HG03097 (cell line): ENCODE measurements at regions not wholly inside any gene's neighbourhood (a gene's known extent, or its start where the extent isn't known, plus 50 kb on each side); places are given as distances from the start of the nearest gene placed in this dataset.

Experiments
- ATAC-seq: cut with Tn5 transposase; IDR thresholded peaks from one replicate; pipeline ENCODE4 v1.9.1; 2021; ENCODE audit not compliant: unreplicated experiment, low FRiP score

DNA sequence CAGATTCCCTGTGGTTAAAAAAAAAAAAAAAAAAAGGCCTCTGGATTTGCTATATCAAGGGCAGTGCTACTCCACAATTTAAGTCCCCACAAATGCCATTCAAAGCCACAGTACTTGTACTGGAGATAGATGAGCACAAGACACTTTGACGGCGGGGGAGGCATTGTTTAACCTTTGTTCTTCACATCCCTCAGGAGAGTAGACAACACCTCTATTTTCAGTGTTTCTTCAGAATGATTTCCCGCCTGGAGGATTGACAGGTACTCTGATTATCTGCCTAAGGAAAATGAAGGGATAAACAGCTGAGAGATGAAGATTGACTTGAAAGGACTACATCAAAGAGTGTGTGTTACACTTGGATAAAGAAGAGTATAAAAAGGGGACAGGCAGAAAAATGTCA is 58.7 kb downstream of the OTOL1 start:
- no peak for ATAC-seq

DNA sequence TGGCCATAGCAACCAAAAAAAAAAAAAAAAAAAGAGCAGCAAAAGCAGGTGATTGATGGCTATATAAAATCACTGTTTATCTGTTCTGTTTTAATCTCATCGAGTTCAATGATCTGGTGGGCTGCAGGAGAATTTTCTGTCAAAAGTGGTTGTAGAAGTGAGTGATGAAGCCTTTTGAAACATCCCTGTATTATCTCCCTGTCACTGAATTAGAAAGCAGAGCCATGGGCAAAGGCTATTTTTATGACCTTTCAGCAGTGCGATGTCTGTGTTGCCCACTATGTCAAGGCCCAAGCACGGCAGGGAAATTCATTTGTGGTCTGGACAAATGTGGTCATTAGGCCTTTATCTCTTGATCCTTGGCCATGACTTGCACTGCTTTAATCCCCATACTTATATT is 59.9 kb downstream of the OTOL1 start:
- no peak for ATAC-seq

DNA sequence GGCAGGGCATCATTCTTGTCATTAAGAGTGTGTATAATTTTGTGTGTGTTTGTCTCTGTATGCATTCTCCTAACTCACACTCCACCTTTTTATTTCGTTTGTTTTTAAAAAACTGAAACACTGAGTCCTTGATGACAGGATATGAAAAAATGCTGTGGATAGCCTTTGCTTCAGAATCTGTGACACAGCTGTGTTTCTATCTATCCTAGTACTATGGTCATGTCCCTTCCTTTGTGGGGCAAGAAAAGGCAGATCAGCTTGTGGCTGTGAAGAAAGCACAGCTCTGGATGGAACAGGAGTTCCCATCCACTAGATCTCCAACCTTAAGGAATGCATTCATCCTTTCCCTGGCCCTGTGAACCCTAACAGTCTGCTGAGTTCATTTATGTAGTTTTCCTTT is 60.3 kb downstream of the OTOL1 start:
- ATAC-seq: no peak

DNA sequence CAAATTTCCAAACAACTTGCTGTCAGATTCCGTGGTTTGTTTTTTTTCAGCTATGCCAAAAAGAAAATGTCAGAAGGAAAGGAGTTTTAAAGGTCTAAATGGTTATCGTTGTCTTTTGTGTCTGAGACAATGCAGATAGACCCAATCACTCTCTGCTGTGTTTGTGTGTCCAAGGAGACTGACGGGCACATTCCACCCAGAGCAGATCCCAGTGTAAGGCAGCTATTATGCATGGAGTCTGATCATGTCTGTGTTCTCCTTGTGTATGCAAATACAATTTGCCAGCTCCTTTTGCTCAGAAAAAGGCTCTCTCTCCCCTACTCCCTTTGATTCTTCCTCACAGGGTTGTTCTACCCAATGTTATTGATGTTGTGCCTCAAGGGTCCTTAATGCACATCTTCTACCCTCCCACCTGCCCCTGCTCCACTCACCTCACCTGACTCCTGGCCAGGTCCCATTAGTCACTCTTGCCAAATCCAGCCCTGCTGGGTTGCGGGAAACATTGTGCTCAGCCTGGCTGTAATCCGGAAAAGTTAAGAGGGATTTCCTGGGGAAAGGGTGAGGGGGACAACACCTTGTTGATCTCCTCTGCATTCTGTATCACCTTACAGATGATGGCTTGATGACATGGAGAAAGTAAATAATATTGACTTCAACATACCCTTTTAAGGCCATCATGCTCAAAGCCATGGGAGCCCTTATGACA is 61.0 kb downstream of the OTOL1 start:
- ATAC-seq: no peak

DNA sequence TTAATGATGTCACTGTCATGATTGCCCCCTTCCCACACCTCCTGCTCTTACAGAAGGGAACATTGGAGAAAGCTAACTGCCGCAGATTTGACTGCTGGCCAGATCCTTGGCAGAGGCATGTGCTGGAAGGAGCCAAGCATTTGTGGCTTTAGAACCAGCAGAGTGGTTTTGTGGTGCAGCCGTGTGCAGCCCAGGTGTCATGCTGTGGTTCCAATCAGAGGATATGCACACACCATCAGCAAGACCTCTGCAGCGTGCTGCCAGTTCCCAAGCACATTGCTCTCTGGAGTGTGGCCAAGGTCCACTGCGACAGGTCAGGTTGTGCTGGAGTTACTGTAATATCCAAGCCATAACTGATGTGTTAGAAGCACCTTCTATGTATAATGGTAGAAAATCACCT is 61.6 kb downstream of the OTOL1 start:
- ATAC-seq: no peak

DNA sequence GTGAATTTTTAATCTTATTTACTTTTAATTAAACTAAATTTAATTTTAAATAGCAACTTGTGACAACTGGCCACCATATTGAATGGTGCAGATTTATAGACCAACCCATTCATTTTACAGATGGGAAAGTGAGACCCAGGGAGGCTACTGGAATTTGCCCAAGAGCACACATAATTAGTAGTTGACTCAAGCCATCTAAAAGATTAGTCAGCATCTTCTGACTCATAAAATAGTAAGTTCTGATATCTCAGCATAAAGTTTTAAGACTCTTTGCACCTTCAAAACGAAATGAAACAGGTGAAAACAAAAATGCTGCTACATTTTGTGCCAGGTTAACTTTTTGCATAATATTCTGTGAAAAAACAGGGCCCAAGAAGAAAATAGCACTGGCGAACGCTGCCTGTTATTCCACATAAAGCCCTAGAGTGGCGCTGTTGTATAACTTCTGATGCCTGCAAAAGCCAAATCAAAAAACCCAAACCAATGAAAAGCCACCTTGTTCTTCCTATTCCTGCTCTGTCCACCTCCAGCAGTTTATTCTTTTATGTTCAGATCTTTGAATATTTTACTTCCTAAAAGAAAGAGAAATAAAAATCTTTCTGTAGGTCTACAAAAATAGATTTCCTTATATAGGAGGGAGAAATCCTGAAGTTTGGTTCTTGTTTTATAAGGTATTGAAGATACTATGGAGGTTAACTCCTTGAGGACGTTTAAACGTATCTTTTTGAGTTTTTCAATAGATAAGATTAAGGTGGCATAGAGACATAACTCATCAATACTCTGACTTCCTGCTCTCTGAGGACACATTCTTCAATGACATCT is 62.8 kb downstream of the OTOL1 start:
- no peak for ATAC-seq

DNA sequence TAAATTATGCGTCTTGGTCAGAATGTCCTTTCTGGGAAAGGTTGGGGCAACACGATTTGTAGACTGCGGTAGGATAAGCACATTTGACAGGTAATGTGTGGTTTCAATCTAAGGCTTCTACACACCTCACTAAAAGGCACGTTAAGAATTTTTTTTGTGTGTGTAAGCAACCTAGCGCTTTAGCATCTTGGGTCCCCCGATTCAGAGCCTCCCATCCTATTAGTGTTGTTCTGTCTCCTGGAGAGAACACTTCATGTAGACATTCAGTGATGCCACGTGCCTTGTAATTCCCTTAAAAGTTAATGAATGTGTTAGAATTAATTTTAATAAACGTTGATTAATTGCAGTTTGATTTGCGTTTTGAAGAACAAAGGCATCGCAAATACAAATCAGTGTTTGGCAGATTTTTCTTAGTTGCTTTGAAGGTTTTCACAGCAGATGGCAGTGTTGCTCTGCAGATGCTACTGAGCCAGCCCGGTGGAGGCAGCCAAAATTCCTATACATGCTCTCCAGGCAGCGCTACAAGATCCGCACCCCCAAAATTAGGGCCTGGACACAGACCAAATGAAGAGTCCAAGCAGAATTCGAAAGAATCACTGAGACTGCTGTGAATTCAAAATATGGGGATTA is 63.5 kb downstream of the OTOL1 start:
- ATAC-seq: no peak

DNA sequence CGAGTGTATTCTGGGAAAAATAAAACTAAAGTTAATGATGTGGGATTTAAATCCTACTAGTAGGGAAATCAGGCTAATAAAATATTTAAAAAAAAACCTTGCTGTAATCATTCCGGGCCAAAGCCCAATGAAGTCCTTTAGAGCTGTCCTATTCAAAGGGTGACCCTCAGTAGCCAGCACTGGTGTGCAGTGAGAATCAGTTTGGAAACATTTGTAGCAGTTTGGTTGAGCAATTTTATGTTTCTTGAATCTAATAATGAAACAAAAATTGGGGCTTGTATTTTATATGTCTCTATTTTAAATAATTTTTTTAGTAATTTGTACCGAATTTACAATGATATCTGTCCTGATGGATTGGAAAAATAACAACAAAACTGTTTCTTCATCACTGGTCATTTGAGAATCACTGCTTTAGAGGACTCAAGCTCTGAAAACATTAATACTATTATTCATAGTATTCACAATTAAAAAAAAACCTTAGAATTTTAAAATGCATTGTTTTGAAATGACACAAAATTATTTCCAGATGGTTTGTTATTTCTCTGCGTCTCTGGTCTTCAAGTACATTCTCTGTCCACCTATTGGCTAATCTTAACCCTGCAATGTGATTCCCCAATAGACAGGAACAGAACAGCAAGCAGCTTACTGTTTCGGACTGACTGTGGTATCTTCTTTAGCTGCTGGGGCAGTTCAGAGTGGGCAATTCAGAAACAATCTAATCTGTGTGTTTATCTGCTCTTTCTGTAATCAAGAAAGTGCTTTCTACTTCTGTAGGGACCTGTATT is 71.2 kb downstream of the OTOL1 start:
- ATAC-seq: no peak

DNA sequence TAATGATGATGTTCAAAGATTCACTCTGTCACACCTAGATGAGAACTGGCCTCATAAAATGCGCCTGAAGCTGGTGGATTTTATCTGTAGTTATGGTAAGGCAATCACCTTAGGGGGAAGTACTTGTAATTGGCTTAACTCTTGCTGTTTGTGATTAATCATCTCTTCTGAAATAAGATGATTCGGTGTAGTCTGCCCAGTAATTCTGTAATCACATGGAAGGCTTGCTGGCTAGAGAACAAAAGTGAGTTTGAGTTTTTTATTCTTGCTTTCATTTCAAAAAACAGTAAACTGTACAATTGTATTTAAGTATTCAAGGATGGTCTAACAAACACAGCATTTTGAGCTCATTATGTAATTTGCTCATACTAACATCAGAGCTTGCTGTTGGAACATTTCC is 72.1 kb downstream of the OTOL1 start:
- ATAC-seq: no peak

DNA sequence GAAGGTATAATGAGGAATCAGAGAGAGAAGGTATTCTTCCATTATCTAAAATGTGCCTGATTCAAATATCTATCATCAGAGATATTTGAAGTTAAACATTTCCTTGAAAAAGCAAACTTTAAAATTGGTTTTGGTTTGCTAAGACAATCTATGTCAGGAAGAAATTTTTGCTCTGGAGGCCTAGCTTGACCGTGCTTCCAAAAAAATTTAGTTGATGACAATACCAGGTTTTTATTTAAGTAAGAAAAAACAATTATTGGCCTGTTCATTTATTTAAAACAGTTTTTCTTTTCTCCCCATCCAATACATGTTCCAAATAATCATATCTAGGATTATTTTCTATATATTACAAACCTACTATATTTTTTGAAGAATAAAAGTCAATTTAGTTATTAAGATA is 75.3 kb downstream of the OTOL1 start:
- no peak for ATAC-seq

DNA sequence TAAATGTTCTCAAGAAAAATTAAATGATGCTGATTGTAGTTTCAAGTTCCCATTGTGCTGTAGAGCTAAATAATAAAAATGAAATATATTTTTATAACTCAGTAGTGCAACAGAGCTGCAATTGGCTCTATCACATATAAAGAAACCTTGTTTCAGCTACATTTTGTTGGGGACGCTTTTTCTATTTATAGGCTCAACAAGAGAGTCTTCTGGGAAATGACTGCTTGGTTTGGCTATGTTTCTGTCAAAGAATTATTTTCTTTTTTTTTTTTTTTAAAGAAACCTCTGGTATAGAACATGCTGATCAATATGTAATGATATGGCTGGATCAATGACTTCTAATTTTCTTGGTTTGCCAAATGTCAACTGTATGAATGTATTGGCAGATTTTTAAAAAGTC is 76.5 kb downstream of the OTOL1 start:
- no peak for ATAC-seq

DNA sequence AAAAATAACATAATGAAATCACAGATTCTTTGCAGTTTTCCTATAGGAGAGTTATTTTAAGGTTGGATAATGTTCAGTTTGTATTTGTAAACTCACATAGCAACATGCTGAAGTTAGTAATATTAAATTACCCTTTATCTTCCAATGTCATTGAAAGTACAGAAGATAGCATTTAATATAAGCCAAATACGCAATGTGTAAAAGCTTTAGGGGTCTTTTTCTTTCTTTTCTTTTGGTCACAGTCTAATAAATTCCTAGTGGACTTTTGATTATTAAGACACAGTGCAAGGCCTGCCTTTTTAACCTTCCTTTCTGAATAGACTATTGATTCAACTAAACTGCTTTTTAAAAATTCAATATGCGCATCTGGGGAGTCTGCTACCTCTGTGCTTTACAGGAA is 79.3 kb downstream of the OTOL1 start:
- ATAC-seq: no peak

DNA sequence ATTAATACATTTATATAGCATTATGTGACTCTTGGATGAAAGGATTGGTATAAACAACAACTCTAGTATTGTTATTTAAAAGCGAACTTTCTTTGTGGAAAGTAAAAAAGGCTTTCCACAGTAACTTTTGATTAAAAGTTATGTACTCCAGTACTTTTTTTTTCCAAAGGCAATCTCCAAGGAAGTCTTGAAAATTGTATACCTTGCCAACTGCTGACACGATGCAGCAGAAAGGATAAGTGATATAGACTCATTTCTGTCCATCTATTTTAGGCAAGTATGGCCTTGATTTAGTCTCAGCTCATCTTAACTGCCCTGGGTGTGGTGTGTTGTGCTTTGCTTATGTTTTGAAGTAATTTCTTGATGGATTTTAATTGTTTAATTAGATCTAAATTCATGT is 79.7 kb downstream of the OTOL1 start:
- ATAC-seq: no peak

DNA sequence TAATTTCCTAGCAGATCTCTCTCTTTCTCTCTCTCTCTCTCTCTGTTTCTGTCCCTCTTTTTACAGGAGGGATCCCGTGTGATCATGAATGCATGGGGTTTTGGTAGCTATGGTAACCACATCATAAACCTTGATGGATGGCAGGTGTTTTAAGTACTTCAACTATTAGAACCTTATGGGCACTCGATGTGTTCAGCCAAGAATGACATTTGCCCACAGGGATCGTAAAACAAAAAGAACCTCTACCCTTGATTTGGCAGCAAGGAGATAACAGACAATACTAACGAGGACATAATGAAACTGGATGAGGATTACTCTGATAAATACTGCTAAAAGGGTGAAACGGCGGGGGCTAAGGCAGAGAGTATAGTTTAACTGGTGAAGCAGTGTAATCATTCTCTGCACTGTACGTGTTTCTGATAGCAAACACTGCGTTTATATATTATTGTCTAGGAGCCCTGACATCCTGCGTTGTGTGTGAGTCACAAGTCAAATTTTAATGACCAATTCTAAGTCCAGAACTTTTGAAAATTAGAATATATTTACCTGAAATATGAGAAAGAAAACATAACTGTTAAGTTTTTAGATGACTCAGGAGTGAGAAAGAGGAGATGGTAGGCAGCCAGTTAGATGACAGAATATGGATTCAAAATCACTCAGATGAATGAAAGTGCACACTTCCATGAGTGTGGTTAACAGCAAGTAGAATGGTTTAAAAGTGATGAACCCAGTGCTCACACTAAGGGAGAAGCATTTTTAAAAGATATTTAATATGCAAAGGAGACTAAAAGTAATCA is 80.3 kb downstream of the OTOL1 start:
- no peak for ATAC-seq

DNA sequence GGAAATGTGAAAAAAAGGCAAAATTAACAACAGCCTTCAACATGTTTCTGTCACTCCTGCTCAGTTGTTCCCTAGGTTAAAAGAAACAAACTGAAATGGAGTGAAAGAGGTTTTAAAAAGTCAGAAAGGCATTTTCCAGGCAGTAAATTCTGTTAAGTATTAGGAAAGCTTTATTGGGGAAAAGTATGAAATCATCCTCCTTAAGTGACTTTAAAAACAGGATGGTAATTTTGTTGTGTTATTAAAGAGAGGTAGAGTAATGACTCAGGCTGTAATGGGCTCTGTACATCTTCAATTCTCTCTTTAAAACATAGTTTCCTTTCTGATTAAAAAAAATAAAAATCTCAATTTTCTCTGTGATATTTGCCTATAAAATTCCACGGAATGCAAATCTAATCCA is 81.1 kb downstream of the OTOL1 start:
- ATAC-seq: no peak

DNA sequence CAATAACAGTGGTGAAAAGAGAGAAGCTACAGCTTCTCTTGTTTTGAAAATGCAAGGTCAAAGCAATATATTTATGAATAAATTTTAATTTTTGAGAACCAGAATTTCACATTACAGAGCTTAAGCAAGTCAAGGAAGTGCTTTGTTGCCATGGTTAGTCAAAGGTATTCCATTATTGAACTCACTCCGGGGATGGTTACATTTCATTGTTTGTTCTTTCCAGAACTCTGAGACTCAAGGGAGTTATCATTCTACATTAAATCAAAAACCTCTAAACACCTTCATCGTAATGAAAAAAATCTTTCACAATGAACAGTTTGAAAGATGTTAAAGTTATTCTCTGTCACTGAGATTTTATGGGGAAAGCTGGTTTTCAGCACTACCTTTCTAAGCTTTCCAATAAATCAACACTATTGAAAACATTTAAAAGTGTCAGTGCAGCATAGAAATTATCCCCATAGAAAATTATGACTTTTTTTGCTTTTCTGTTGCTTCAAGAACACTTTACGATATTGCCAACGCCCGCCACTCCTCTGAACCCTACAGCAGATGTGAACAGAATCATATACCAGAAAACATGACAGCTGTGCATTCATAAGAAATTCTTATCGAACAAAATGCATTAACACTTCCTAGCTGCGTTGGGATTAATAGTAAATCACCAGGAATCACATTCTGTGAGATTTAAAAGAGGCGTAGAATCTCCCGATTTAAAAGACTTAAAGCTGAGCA is 83.0 kb downstream of the OTOL1 start:
- ATAC-seq: no peak

DNA sequence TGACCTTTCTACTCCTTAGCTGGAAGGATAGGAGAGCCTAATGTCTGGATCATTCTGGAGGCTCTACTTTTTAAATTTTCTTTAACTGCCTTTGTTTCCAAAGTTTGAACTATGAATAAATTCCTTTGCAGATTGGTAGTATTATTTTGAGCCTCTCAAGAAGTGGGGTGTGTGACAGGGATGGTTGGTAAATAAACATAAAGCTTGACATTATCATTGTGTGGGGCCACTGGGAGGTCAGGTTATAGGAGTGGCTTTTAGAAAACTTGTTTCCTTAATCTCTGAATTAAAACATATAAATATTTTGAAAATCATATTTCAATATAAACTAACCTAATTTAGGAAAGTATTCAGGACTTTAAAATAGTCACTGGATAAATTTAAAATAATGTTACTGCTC is 89.3 kb downstream of the OTOL1 start:
- no peak for ATAC-seq

DNA sequence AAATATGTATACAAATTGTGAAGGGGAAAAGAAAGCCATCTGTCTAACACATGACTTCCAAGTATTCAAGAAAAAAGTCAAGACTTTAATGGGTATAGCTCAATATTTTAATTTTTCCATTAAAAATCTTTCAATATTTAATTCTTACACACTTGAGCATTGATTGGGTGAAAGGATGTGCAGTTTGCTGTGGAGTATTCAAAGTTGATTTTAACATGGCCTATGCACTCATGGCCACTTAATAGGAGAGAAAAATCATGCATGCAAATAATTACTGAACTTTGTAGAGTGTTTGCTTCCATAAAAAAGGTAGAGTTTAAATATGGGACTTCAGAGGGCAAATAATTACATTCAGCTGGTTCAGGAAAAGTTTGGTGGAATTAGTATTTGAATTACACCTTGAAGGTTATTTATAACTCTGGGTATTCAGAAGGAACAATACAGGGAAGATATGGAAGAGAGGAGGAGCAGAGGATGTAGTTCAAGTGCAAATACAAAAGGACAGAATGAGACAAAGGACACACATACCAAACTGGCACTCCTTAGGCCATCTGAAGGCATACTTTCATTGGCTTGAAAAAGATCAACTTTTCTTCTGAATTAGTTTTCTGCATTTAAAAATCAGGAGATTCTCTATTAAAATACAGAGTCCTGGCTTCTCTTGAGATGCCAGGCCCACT is 90.1 kb downstream of the OTOL1 start:
- ATAC-seq: no peak

DNA sequence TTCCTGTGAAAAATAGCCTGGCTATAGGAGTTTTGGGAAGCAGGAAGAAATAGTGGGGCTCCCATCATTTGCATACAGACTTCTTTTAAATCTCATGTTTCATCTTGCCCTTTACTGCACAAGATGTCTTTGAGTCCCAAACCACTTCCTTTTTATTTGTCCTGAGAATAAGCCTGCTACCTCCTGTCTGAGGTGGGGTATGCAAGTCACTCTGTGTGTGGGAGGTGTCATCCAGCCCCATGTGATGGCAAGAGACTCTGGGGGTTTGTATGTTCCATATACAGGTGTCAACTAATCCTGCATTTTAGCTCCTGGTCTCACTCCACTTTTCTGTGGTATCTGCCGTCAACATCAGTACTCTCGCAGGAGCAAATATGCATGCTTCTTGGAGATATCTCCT is 102.0 kb downstream of the OTOL1 start:
- ATAC-seq: no peak
